GM18873 (cell line): ENCODE measurements at regions not wholly inside any gene's neighbourhood (a gene's known extent, or its start where the extent isn't known, plus 50 kb on each side); places are given as distances from the start of the nearest gene placed in this dataset.

Experiments
- ATAC-seq: cut with Tn5 transposase; IDR thresholded peaks from one replicate; pipeline ENCODE4 v1.9.1; 2021; ENCODE audit warnings: mild to moderate bottlenecking, moderate library complexity, moderate number of reproducible peaks; ENCODE audit not compliant: unreplicated experiment, low FRiP score

DNA sequence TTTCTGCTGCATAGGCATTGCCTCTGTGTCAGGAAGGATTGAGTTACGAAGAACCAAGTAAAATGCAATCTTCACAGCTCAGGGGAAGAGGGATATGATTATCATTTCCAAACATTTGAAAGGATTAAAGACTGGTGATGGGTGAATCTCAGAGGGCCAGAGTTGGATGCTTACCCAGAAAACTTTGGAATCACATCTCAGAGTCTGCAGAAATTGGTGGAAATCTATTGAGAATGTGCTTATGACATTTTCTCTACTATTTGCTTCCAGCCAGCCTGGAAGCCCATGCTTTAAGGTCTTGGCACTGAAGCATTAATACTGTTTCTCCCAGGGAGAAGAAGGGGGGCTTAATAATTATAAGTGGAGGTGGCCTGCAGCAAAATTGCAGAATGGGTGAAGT, 1301.4 kb upstream of the PIK3C3 start:
- ATAC-seq: no peak

DNA sequence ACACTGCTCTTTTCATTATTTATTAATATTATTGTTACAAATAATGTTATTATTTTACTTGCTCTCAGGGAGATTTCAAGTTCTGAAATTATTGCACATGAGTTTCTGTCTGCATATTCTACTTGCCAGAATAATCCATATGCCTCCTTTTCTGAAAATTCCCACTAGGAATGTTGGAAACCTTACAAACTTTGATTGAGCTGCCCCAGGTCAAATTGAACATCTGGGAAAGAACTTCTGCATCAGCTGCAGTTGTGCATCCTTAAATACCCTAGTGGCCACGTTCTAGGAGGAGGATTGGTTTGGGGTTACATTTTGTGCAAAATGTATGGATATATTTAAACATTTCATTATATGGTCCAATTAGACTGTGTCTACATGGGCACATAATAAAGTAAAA, 1302.7 kb upstream of the PIK3C3 start:
- ATAC-seq: no peak

DNA sequence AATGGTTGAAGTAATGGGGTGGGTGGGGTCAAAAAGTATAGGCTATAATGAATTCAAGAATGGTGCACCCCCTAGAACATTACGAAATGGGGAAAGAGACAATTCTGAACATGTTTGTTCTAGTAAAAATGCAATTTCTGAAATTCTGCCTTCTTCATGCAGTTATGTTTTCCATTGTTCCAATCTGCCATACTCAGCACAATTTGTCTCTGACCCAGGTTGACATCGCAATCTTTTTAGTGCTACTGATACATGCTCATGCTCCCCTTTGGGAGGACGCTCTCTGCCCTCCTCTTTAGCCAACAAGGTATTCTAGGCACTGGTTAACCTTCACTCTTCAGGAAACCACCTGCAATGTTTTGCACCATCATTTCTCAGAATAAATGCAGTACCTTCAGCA, 1303.9 kb upstream of the PIK3C3 start:
- no peak for ATAC-seq

DNA sequence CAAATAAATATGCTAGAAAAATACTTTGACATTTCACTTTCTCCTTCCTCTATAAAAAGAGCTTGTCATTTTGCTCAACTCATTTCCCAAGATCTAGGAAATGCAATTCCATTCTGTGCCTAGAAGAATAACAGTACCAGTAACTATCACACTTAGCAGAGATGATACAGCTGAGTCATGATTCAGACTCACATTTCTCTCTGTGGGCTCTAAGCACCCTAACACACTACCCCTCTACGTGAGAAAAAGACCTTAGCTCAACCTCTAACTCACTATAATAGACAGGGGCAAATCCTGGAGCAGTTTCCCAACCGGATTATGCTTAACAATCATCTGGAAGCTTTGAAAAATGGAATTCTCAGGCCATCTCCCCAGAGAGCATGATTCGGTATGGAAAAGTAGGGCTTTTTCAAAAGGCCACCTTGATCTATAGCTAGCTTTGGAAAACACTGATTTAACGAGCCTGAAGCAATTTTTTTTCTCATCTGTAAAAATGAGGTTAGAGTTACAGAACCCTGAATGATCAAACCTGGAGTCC, 1312.3 kb upstream of the PIK3C3 start:
- no peak for ATAC-seq

DNA sequence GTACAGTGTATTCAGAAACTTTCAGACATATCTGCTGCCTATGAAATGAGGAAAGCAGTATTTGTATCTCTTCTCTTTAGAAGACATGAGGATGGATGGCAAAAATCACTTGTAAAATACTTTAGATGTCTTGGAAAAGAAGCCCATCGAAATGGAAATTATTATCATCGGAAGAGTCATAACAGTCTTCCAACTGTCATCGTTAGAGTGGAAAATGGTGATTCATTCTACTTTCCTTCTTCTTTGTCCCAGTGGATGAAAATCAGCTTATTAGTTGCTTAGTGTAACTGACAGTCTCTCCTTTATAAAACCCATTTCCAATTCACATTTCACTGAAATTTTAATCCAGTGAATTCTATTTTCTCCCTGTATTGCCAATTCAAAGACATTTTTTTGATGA, 1323.7 kb upstream of the PIK3C3 start:
- no peak for ATAC-seq

DNA sequence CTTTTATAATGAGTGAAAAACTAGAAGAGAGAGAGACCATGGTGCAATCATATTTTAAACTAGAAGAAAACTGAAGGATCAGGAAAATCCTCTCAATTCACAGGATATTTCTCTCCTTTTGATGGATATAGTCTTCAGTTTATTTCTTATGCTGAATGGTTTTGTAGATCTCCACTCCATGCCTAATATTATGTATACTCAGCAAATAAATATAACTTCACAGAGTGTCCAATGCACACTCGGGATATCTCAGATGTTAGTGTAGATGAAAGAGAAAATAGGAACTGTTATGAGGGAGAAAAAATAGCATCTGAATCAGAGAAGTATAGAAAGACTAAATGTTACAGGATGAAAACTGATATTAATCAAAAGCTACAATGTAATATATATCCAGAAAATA, 1324.5 kb upstream of the PIK3C3 start:
- ATAC-seq: no peak

DNA sequence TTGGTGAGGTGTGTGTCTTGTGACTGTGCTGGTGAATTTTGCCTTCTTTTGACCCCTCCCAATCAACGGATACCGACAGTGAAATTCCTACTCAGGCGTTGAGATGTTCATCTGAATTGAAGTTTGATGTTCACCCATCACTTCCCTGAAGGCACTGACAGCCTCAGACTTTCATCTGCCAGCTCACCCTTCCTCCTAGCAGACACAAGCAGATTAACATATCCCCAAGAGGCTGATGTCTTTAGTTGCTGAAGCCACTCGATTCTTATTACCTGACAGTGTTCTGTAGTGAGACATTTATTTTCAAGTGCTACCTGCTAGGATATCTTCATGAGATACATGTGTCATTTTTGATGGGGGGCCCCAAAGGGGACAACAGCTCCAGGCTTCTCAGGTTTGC, 1330.1 kb upstream of the PIK3C3 start:
- no peak for ATAC-seq

DNA sequence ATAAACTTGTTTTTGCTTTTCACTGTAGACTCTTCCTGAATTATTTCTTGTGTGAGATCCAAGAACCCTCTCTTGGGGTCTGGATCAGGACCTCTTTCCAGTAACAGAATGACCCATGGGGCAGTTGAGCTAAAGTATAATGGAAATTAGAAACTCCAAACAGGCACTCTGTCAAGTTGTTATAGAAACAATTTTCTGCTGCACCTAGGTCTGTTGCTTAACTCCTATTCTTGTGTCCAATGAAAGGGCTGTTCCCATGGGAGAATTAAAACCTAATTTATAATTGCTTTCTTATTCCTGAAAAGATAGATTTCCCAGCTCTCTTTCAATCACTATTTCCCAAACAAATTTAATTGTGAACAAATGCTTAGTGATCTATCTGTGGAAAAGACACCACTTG, 1341.3 kb upstream of the PIK3C3 start:
- ATAC-seq: no peak

DNA sequence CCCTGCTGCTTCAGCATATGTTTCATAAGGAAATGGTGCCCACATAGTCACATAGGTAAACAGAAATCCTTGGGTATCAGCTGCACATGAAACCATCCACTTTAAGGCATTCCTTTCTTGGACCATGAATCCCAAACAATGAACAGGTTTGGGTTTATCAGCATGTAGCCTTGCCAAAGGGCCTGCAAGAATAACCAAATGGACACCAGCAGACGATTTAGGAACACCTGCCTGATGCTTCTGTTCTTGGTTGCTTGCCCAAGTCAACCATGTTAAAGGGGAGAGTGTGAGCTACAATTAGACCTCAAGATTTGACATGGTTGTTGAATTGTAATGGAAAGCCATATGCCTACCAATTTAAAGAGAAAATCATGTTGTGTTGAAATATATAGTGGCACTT, 1342.7 kb upstream of the PIK3C3 start:
- no peak for ATAC-seq

DNA sequence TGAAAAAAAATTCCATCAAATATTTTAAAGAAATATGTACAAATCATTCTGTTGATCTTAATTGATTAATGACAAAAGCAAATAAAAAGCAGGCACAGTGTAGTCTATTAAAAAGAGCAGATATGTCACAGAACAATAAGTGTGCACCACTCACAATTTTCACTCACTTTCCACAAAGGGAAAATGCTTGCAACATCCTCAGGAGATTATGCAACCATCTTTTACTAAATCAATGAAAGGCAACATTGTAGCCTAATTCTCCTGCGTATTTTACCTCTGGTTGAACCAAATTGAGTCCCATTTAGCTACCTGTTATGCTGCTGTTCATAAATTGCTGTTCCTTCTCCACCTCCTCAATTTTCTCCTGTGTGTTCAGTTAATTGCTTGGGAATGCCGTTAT, 1346.8 kb upstream of the PIK3C3 start:
- ATAC-seq: no peak

DNA sequence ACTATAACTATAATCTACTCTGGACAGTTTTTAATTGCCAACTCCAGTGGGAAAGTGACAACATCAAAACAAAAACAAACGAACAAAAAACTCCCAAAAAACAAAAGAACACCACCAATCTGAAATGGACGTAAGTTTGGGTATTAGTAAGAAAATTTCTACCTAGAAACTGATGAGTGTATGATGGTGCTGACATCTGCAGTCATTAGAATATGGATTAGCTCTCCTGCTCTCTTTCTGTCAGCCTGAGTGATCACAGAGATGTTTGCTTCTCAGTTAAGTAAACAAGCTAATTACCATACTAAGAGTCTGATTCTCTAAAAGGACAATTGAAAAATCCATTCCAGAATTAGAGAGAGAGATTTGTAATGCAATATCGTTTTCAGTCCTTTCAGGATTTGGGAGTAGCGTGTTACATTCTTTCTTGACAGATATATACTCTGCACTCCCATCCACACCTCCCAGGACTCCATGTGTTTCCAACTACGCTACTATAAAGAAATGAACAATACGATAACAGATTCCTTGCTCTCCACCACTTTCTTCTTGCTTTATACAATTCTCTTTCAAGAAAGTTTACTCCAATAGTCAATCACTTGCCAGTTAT, 1347.4 kb upstream of the PIK3C3 start:
- ATAC-seq: no peak

DNA sequence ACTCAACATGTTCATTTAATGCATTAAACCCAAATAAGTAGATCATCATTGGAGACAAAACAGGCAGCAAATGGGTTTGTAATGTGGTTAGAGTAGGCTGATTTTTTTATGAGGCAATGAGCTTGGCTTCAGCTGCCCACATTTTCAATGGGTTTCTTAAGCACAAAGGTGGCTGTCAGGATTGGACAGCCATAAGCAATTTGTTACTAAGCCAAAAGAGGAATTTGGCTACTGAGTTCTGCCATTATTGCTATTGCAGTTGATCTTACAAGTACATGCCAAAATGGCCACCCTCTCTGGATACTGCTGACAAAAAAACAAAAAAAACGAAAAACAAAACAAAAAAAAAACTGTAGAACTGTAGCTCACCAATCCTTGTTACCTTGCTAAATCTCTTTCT, 1348.0 kb upstream of the PIK3C3 start:
- ATAC-seq: no peak

DNA sequence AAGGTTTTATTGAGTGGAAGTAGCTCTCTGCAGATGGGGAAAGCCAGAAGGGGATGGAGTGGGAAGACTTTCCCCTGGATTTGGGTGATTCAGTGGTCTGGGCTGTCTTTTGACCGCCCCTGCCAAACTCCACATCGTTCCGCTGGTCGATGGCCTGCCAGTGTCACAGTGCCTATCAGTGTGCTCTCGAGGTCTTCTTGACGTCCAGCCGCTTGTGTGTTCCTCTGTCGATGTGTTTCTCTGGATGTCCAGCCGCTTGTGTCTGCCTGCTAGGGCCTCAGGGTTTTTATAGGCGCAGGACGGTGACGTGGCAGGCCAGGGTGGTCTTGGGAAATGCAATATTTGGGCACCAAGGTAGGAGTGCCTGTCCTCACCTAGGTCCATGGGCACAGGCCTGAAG, 1371.4 kb upstream of the PIK3C3 start:
- no peak for ATAC-seq

DNA sequence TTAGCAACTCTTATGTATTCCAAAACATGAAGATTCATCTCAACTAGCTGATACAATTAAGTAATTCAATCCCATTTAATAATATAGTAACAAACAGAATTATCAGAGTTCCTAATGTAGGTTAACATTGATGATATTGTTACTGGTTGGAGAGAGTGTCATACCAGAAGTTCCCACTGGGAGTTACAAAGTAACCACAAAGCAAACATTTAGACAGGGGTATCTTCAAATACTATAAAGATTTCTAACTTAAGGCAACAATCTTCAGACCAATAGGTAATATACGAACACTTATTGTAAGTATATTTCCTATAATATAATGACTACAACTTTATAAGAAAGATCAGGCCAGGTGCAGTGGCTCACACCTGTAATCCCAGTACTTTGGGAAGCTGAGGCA, 1372.9 kb upstream of the PIK3C3 start:
- no peak for ATAC-seq

DNA sequence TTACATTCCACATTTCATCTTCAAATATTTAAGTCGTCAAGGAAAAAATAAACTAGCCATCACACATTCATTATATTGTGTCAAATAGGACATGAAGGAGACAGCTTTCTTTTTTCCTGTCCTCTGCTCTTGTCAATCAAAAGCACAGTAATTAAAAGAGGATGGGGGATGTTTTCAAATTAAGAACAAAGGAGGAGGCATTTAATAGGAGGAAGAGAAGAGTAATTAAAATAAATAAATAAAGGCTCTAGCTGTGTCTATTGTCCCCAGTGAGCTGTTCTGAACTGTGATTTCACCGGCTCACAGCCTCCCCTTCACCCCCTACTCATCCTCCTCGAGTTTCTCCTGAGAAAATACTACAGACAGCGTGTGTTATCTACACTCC, 1377.1 kb upstream of the PIK3C3 start:
- no peak for ATAC-seq

DNA sequence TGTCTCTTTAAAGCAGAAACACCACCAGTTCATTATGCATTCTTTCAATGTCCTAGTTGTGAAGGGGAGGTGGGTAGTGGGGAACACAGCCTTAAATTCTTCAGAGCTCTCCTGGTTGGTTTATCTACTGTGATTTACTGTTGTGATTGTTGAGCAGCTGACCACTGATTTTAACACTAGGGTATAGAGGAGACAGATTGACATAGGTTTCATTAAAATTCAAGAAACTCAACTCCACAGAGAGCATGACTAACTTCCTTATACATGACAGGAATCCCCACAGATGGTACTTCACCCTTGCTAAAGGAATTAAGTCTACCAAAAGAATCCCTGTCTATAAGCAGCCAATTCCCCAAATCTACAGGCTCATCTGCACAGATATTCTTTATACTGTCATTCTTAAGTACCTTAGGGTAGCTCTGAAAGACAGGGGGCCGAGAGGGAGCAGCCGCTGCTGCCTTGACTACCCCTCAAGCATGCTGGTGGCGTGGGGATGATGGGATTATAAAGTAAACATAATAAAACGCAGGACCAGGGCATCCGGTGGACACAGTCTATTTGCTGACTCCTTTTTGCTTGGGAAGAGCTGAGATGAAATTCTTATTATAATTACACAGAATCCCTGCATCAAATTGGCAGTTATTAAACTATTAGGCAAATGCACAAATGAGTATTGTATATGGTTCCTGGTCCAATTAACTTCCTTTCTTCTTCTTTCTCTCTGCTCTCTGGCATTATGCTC, 1377.6 kb upstream of the PIK3C3 start:
- no peak for ATAC-seq

DNA sequence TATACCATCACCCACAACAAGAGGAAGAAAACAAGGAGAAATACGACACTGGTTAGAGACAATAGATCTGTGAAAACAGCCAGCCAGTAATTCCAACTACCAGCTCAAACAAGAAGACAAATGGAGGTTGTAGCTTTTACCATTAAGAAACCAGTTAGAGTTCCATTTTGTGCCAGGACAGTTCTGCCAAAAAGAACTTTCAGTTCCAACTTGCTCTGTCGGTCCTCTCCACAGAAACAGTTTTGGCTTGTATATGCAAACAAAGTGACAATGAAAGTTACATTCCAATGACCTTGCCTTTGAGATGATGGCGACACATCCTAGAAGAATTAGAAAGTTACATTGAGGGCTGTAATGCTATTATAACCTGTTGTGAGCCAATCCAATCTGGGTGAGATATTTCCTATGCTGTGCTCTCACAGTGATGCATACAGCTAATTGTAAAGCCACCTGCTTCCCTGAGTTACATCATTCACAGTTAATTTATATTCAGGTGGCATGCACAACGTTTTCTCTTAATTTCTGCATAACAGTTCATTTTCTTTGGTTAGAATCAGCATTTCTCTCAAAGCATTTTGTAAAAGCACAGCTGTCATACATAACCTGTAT, 1378.4 kb upstream of the PIK3C3 start:
- no peak for ATAC-seq

DNA sequence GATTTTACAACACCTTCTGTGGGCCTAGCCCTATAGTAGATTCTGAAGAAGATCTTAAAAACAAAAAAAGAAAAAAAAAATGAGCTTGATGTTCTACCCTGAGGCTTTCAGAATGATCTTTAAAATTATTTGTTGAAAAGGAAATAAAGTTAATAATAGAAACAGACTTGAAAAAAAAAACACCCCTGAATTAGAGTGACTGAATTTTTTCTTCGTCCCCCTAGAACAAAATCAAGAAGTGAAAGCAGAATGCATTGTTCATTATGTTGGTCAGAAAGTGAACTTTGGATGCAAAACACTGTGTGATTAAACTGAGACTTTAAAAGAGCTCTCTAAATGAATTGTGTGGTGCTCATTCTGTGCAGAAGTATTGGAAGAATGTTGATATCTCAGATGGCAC, 1384.4 kb upstream of the PIK3C3 start:
- no peak for ATAC-seq

DNA sequence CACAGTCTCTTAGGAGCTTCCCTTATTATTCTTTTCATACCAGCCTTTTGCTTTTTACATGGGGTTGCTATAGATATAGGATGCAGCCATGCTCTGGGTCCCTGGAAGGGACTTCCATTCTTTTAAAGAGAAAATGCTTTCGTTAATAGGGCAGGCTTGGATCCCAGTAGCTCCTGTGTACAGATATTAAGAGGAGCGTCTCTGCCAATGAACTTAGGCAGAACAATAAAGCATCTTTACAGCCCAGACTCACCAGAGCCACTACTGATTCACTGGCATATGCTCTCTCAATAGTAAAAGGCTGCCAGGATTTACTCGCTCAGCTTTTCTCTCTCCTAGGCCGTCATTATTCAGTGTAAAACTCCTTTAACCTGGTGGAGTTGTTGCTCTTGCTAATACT, 1385.4 kb upstream of the PIK3C3 start:
- ATAC-seq: no peak

DNA sequence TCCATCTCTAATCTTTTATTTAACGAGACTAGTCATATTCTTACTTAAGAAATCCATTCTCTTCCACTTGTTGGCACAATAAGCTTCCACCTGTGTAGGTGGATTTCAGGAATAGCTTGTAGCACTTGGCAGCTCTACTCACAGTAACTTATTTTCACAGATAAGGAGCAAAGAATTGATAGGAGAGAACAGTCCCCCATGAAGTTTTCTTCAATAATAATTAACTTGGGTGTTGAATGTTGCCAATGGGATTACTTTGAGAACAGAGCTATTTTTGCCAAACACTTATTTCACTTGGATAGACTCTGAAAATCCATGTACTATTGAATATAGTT, 1388.6 kb upstream of the PIK3C3 start:
- no peak for ATAC-seq

DNA sequence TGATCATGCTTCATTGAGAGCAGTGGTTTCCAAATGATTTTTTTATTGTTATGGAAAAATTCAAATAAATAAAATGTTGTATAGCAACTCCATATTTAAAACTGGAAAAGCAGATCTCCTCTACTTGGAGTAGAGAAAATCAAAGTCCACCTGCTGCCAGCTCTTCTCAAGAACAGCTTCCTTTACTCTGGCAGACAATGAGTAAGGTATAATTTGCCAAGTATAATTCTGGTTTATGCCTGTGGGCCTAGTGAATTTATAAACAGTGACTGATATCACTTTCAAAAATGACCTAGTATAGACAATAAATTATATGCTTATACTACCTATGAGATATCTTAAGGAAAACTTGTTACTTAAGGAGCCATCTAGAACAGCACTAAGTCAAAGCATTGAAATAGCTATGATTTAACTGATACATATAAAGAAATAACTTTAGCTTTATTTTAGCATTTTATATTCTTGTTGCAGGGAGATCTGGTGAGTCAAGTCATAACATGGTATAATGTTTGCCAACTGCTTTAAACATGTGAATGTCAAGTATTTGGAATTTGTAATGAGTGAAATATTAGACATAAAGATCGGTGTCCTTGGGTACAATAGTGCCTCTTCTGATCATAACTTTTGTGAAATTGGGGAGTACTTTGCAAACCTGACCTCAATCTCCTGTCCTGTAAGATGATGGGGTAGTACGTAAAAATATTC, 1389.1 kb upstream of the PIK3C3 start:
- ATAC-seq: no peak
